Lower leg skin (tissue), 4 donors: ENCODE measurements at regions not wholly inside any gene's neighbourhood (a gene's known extent, or its start where the extent isn't known, plus 50 kb on each side); places are given as distances from the start of the nearest gene placed in this dataset.

Experiments used
- DNase-seq, 2 donors: peaks; one replicate each; pipeline ENCODE4 v3.0.0-alpha.2; 2019; ENCODE audit warnings: low spot score in 2 of 2
- H3K4me3 ChIP-seq: fragments of 200-600 bp; sonication (generic); 2 replicates; pipeline ENCODE4 v1.5.1; 2017; ENCODE audit warnings: mild to moderate bottlenecking, low read depth; ENCODE audit not compliant: poor library complexity, severe bottlenecking
- CTCF ChIP-seq, 3 donors: fragments of 450-650 bp; IDR thresholded peaks; one replicate each; pipeline ENCODE4 v1.5.1; 2016; ENCODE audit warnings: antibody characterized with exemption in 3 of 3, mild to moderate bottlenecking in 3 of 3, moderate library complexity in 2 of 3
- POLR2A ChIP-seq, 2 donors: fragments of 450-650 bp; IDR thresholded peaks; one replicate each; pipeline ENCODE4 v1.6.1; 2016 to 2017; ENCODE audit warnings: antibody characterized with exemption in 2 of 2, mild to moderate bottlenecking in 1 of 2, moderate library complexity in 1 of 2
- WGBS, 2 donors: methylation state at CpG; one replicate each; pipeline ENCODE4 v1.1.5; 2018; 5-methylcytosine and 5-hydroxymethylcytosine counted together
- intact Hi-C: fragments of 100-400 bp; cut with DNase I; formaldehyde crosslinking; loops from one replicate; pipeline ENCODE4 v1.15.0; 2023; ENCODE audit warnings: low total_unique reads

GRCh38 chr4:57443787-57444186 is 333.6 kb upstream of the IGFBP7 start:
- WGBS, 2 donors = 60 to 68% methylated on average over 2 of the region's 2 CpGs
- intact Hi-C loops = no loop called here
- no peak overlapping the region for H3K4me3 ChIP-seq
- DNase-seq = no peak
- TF ChIP-seq CTCF (IDR thresholded peaks at IDR 0.05) (no peak), POLR2A (IDR thresholded peaks at IDR 0.05) (no peak)

GRCh38 chr4:57443308-57443707 is 333.1 kb upstream of the IGFBP7 start:
- no peak for DNase-seq
- no peak for TF ChIP-seq POLR2A (IDR thresholded peaks at IDR 0.05)
- TF ChIP-seq CTCF (IDR thresholded peaks at IDR 0.05) = no peak
- no peak overlapping the region for H3K4me3 ChIP-seq
- 67 to 73% methylated on average over 7 of the region's 7 CpGs for WGBS, 2 donors
- intact Hi-C loops = no loop called here

GRCh38 chr4:57442831-57443291 is 332.7 kb upstream of the IGFBP7 start:
- no peak for DNase-seq
- TF ChIP-seq CTCF (IDR thresholded peaks at IDR 0.05) (no peak), POLR2A (IDR thresholded peaks at IDR 0.05) (no peak)
- intact Hi-C loops = no loop called here
- no peak overlapping the region for H3K4me3 ChIP-seq
- WGBS, 2 donors = 9 to 16% methylated on average over 4 of the region's 4 CpGs

- no peak for DNase-seq
- intact Hi-C loops = no loop called here
- WGBS, 2 donors = 26 to 29% methylated on average over 7 of the region's 7 CpGs
- no peak for TF ChIP-seq CTCF (IDR thresholded peaks at IDR 0.05)
- no peak for TF ChIP-seq POLR2A (IDR thresholded peaks at IDR 0.05)
- H3K4me3 ChIP-seq = no peak overlapping the region
Measured at GRCh38 chr4:57442241-57442640, 332.1 kb upstream of the IGFBP7 start.

- no peak for DNase-seq
- intact Hi-C loops = no loop called here
- TF ChIP-seq POLR2A (IDR thresholded peaks at IDR 0.05) = no peak
- TF ChIP-seq CTCF (IDR thresholded peaks at IDR 0.05) = no peak
- 47 to 65% methylated on average over 7 to 8 of the region's 8 CpGs for WGBS, 2 donors
- no peak overlapping the region for H3K4me3 ChIP-seq
Measured at GRCh38 chr4:57437649-57438048, 327.5 kb upstream of the IGFBP7 start.

GRCh38 chr4:57435300-57435699 is 325.1 kb upstream of the IGFBP7 start:
- 77 to 84% methylated on average over 3 of the region's 3 CpGs for WGBS, 2 donors
- DNase-seq = no peak
- TF ChIP-seq CTCF (IDR thresholded peaks at IDR 0.05) (no peak), POLR2A (IDR thresholded peaks at IDR 0.05) (no peak)
- intact Hi-C loops = no loop called here
- no peak overlapping the region for H3K4me3 ChIP-seq
